H1 (cell line): ENCODE measurements at regions not wholly inside any gene's neighbourhood (a gene's known extent, or its start where the extent isn't known, plus 50 kb on each side); places are given as distances from the start of the nearest gene placed in this dataset.

Experiments used
- CTCF ChIA-PET: fragments of 300-600 bp; sonication (Branson Sonifier 250); formaldehyde crosslinking; loops from one replicate; lab custom pipeline; 2021; ENCODE audit not compliant: partially characterized antibody; lab: Charles Lee
- POLR2A ChIA-PET: fragments of 300-600 bp; sonication (Branson Sonifier 250); formaldehyde crosslinking; loops from one replicate; lab custom pipeline; 2021; ENCODE audit warnings: inconsistent platforms; ENCODE audit not compliant: partially characterized antibody; lab: Charles Lee
- DNase-seq, 2 experiments: peaks; one replicate each; pipeline versions ENCODE4 v3.0.0 to v3.0.0-alpha.2; 2010 to 2022; ENCODE audit warnings: low spot score in 2 of 2, low read depth in 1 of 2, mixed read lengths in 1 of 2
- FAIRE-seq: peaks from 2 replicates; lab custom pipeline; 2011; peaks lifted over from hg19 to GRCh38; lab: Jason Lieb, UNC
- H2AFZ ChIP-seq: 2 replicates; pipeline ENCODE4 v1.8.1; 2012; ENCODE audit warnings: low read length, inconsistent platforms
- H2AK5ac ChIP-seq: 2 replicates; pipeline ENCODE4 v1.6.1; 2013; ENCODE audit warnings: low read depth, low read length
- H2BK120ac ChIP-seq: replicated peaks from 2 replicates; pipeline ENCODE3; 2013; ENCODE audit warnings: low read depth, low read length, inconsistent platforms
- H2BK12ac ChIP-seq: 2 replicates; pipeline ENCODE4 v1.6.1; 2013; ENCODE audit warnings: low read depth, low read length
- H2BK15ac ChIP-seq: 2 replicates; pipeline ENCODE4 v1.6.1; 2013; ENCODE audit warnings: low read length
- H2BK20ac ChIP-seq: 2 replicates; pipeline ENCODE4 v1.6.1; 2013; ENCODE audit warnings: low read length
- H2BK5ac ChIP-seq: 2 replicates; pipeline ENCODE4 v1.6.1; 2013; ENCODE audit warnings: low read depth, low read length
- H3K14ac ChIP-seq: 2 replicates; pipeline ENCODE4 v1.6.1; 2013; ENCODE audit warnings: inconsistent platforms; ENCODE audit not compliant: insufficient read length
- H3K18ac ChIP-seq: 2 replicates; pipeline ENCODE4 v1.6.1; 2013; ENCODE audit warnings: low read length; ENCODE audit errors: extremely low read depth
- H3K23ac ChIP-seq: 2 replicates; pipeline ENCODE4 v1.6.1; 2013; ENCODE audit warnings: inconsistent platforms; ENCODE audit not compliant: insufficient read length
- H3K23me2 ChIP-seq: 2 replicates; pipeline ENCODE4 v1.6.1; 2013; ENCODE audit warnings: low read depth, low read length
- H3K27ac ChIP-seq: 2 replicates; pipeline ENCODE4 v1.6.1; 2011; ENCODE audit warnings: low read depth, low read length, inconsistent platforms
- H3K27me3 ChIP-seq, 4 experiments: replicated peaks in 1 of 4; 1 replicate in 1 of 4; 2 replicates in 3 of 4; pipeline versions ENCODE4 v1.6.1 to v1.8.1; 2011 to 2013; ENCODE audit warnings: low read length in 3 of 4, mild to moderate bottlenecking in 3 of 4, inconsistent platforms in 2 of 4, mixed read lengths in 2 of 4, moderate library complexity in 1 of 4; ENCODE audit not compliant: control insufficient read depth in 3 of 4, insufficient read depth in 3 of 4; ENCODE audit errors: extremely low read depth in 1 of 4
- H3K36me3 ChIP-seq, 4 experiments: 2 replicates each; pipeline versions ENCODE4 v1.6.1 to v1.8.1; 2011 to 2013; ENCODE audit warnings: mild to moderate bottlenecking in 4 of 4, low read length in 3 of 4, moderate library complexity in 2 of 4, control low read depth in 1 of 4, inconsistent platforms in 1 of 4; ENCODE audit not compliant: insufficient read depth in 4 of 4, control insufficient read depth in 2 of 4
- H3K4ac ChIP-seq: replicated peaks from 2 replicates; pipeline ENCODE3; 2013; ENCODE audit warnings: low read length, low read depth, mixed read lengths, inconsistent platforms; ENCODE audit not compliant: insufficient read length
- H3K4me1 ChIP-seq, 4 experiments: replicated peaks in 1 of 4; 1 replicate in 1 of 4; 2 replicates in 3 of 4; pipeline versions ENCODE4 v1.6.1 to v1.8.1; 2011 to 2013; ENCODE audit warnings: low read length in 3 of 4, inconsistent platforms in 2 of 4, mixed read lengths in 1 of 4; ENCODE audit not compliant: insufficient read depth in 4 of 4, control insufficient read depth in 3 of 4
- H3K4me2 ChIP-seq, 2 experiments: 2 replicates each; pipeline versions ENCODE4 v1.6.1 to v1.8.1; 2011 to 2013; ENCODE audit warnings: low read depth in 2 of 2, low read length in 2 of 2, control low read depth in 1 of 2, inconsistent platforms in 1 of 2, mild to moderate bottlenecking in 1 of 2; ENCODE audit not compliant: insufficient read depth in 1 of 2
- H3K4me3 ChIP-seq, 4 experiments: fragments of 200-600, 300-600 bp in 1 of 4; sonication (generic), shearing (Covaris generic), sonication (Bioruptor Twin) in 1 of 4; 2 replicates each; pipeline versions ENCODE4 v1.5.1 to v1.8.1; 2011 to 2016; ENCODE audit warnings: low read length in 4 of 4, low read depth in 3 of 4, control low read depth in 2 of 4, inconsistent platforms in 2 of 4, mild to moderate bottlenecking in 2 of 4, mixed read lengths in 1 of 4, moderate library complexity in 1 of 4; ENCODE audit not compliant: insufficient read depth in 2 of 4; ENCODE audit errors: extremely low read depth in 1 of 4
- H3K56ac ChIP-seq: replicated peaks from 2 replicates; pipeline ENCODE3; 2013; ENCODE audit warnings: low read depth, mild to moderate bottlenecking, mixed read lengths, low read length, inconsistent platforms; ENCODE audit not compliant: insufficient read length
- H3K79me1 ChIP-seq: 2 replicates; pipeline ENCODE4 v1.6.1; 2013; ENCODE audit warnings: low read depth, low read length, control low read depth
- H3K79me2 ChIP-seq, 2 experiments: 2 replicates each; pipeline versions ENCODE4 v1.6.1 to v1.8.1; 2012 to 2013; ENCODE audit warnings: low read length in 2 of 2, mild to moderate bottlenecking in 2 of 2, inconsistent platforms in 1 of 2; ENCODE audit not compliant: insufficient read depth in 2 of 2, control insufficient read depth in 1 of 2
- H3K9ac ChIP-seq, 4 experiments: replicated peaks in 1 of 4; 1 replicate in 1 of 4; 2 replicates in 3 of 4; pipeline versions ENCODE4 v1.6.1 to v1.8.1; 2011 to 2013; ENCODE audit warnings: low read depth in 3 of 4, low read length in 3 of 4, control low read depth in 2 of 4, mild to moderate bottlenecking in 2 of 4, moderate library complexity in 2 of 4, inconsistent platforms in 1 of 4; ENCODE audit errors: extremely low read depth in 1 of 4
- H3K9me3 ChIP-seq, 2 experiments: 2 replicates each; pipeline versions ENCODE4 v1.6.1 to v1.8.1; 2012 to 2013; ENCODE audit warnings: mild to moderate bottlenecking in 2 of 2, moderate library complexity in 2 of 2, control low read depth in 1 of 2, inconsistent platforms in 1 of 2, low read depth in 1 of 2, low read length in 1 of 2, mixed read lengths in 1 of 2; ENCODE audit not compliant: insufficient read depth in 2 of 2
- H4K20me1 ChIP-seq, 2 experiments: replicated peaks in 1 of 2; 2 replicates each; pipeline versions ENCODE3 to v1.8.1; 2011 to 2013; ENCODE audit warnings: inconsistent platforms in 2 of 2, low read length in 2 of 2, mild to moderate bottlenecking in 1 of 2; ENCODE audit not compliant: insufficient read depth in 2 of 2, control insufficient read depth in 1 of 2
- H4K5ac ChIP-seq: 2 replicates; pipeline ENCODE4 v1.6.1; 2013; ENCODE audit warnings: low read length, low read depth, mixed read lengths, inconsistent platforms; ENCODE audit not compliant: insufficient read length
- H4K8ac ChIP-seq: 2 replicates; pipeline ENCODE4 v1.8.0; 2013; ENCODE audit warnings: mild to moderate bottlenecking, moderate library complexity, low read length, inconsistent platforms; ENCODE audit not compliant: insufficient read depth; ENCODE audit errors: extremely low read depth
- H4K91ac ChIP-seq: replicated peaks from 2 replicates; pipeline ENCODE3; 2013; ENCODE audit warnings: low read length, mixed read lengths, inconsistent platforms; ENCODE audit not compliant: insufficient read length
- FOSL1 ChIP-seq: IDR thresholded peaks from 2 replicates; pipeline ENCODE4 v1.6.1; 2011; ENCODE audit warnings: mild to moderate bottlenecking, low read depth, low read length, moderate library complexity; ENCODE audit not compliant: insufficient read depth
- JUND ChIP-seq: IDR thresholded peaks from 2 replicates; pipeline ENCODE4 v1.6.1; 2011; ENCODE audit warnings: mild to moderate bottlenecking, improper control_type of control experiment, low read length
- NRF1 ChIP-seq: IDR thresholded peaks from 2 replicates; pipeline ENCODE4 v1.6.1; 2011; ENCODE audit warnings: mild to moderate bottlenecking, low read depth, low read length, improper control_type of control experiment
- TEAD4 ChIP-seq: IDR thresholded peaks from 2 replicates; pipeline ENCODE4 v1.6.1; 2012; ENCODE audit warnings: low read depth, low read length, inconsistent platforms, mixed read lengths
- WGBS, 2 experiments: shearing (Covaris generic) in 1 of 2; methylation state at CpG; one replicate each; pipeline versions ENCODE4 v1.1.6 to v1.1.7; 2013 to 2015; ENCODE audit warnings: low lambda C conversion rate in 2 of 2, mixed read lengths in 2 of 2, inconsistent platforms in 1 of 2, low coverage in 1 of 2, missing lambda C conversion rate in 1 of 2; ENCODE audit not compliant: insufficient replicate concordance in 2 of 2, insufficient coverage in 1 of 2, insufficient read length in 1 of 2; ENCODE audit errors: extremely low coverage in 1 of 2, missing lambda C conversion rate in 1 of 2; 5-methylcytosine and 5-hydroxymethylcytosine counted together

GRCh38 chrX:13250826-13251580 is 68.8 kb downstream of the ATXN3L start:
- H2BK12ac ChIP-seq, result no peak overlapping the region
- peaks cover 0 to 3% (median 0%) of the 10 kb centered on the region in 4 experiments; a peak in 2 of 7 replicates for H3K4me1 ChIP-seq
- no peak overlapping the region for H2BK120ac ChIP-seq
- no peak overlapping the region for H2AK5ac ChIP-seq
- H4K91ac ChIP-seq, result no peak overlapping the region
- H4K8ac ChIP-seq, result no peak overlapping the region
- ChIA-PET POLR2A (no interaction called here), CTCF (no interaction called here)
- no peaks in the 10 kb centered on the region for H3K36me3 ChIP-seq
- no peak for TF ChIP-seq NRF1
- TF ChIP-seq TEAD4, result no peak
- no peak for TF ChIP-seq JUND
- TF ChIP-seq FOSL1, result no peak
- FAIRE-seq (no peak), DNase-seq (no peak)
- H4K5ac ChIP-seq, result no peak overlapping the region
- WGBS, 2 experiments, result 80% methylated on average over 7 of the region's 7 CpGs; no CpG with 5 or more reads in 1 of the 2 experiments
- H2AFZ ChIP-seq, result no peak overlapping the region
- no peak overlapping the region for H3K56ac ChIP-seq
- H3K79me2 ChIP-seq, result no peaks in the 10 kb centered on the region
- H2BK5ac ChIP-seq, result no peak overlapping the region
- H3K14ac ChIP-seq, result no peak overlapping the region
- no peak overlapping the region for H2BK15ac ChIP-seq
- no peaks in the 10 kb centered on the region for H4K20me1 ChIP-seq
- no peak overlapping the region for H3K4me3 ChIP-seq
- no peaks in the 10 kb centered on the region; the same call in 1 of the 2 replicates for H3K23me2 ChIP-seq
- no peak overlapping the region for H2BK20ac ChIP-seq
- H3K18ac ChIP-seq, result no peak overlapping the region
- H3K9ac ChIP-seq, result no peak overlapping the region
- no peaks in the 10 kb centered on the region for H3K27me3 ChIP-seq
- H3K79me1 ChIP-seq, result no peaks in the 10 kb centered on the region
- H3K4ac ChIP-seq, result no peak overlapping the region
- no peak overlapping the region for H3K23ac ChIP-seq
- H3K27ac ChIP-seq, result no peak overlapping the region
- H3K4me2 ChIP-seq, result no peak overlapping the region
- H3K9me3 ChIP-seq, result no peaks in the 10 kb centered on the region
